NT2/D1 (cell line): ENCODE measurements at regions not wholly inside any gene's neighbourhood (a gene's known extent, or its start where the extent isn't known, plus 50 kb on each side); places are given as distances from the start of the nearest gene placed in this dataset.

Experiments used
- SUZ12 ChIP-seq: IDR thresholded peaks from 2 replicates; pipeline ENCODE4 v1.6.1; 2011; ENCODE audit not compliant: insufficient read length, insufficient read depth; ENCODE audit errors: extremely low read depth
- YY1 ChIP-seq: IDR thresholded peaks from 2 replicates; pipeline ENCODE4 v1.6.1; 2011; ENCODE audit not compliant: insufficient read length, insufficient read depth
- ZNF274 ChIP-seq: IDR thresholded peaks from 2 replicates; pipeline ENCODE4 v1.6.1; 2011; ENCODE audit warnings: mild to moderate bottlenecking, low read depth, low read length

GRCh38 chr20:11844691-11845090 is 73.0 kb upstream of the BTBD3 start:
- TF ChIP-seq YY1 = no peak
- no peak for TF ChIP-seq ZNF274
- no peak for TF ChIP-seq SUZ12
